DND-41 (cell line): ENCODE measurements at regions not wholly inside any gene's neighbourhood (a gene's known extent, or its start where the extent isn't known, plus 50 kb on each side); places are given as distances from the start of the nearest gene placed in this dataset.

Source experiments
- ATAC-seq: fragments of 200-7000 bp; cut with Tn5 transposase; 3 replicates; pipeline ENCODE4 v1.9.1; 2021; ENCODE audit warnings: low read depth; ENCODE audit not compliant: insufficient read depth
- DNase-seq: peaks from one replicate; pipeline ENCODE4 v3.0.0-alpha.2; 2020
- H2AFZ ChIP-seq: 2 replicates; pipeline ENCODE4 v1.6.0; 2012; ENCODE audit warnings: low read depth, low read length
- H3K27ac ChIP-seq: 2 replicates; pipeline ENCODE4 v1.5.1; 2012; ENCODE audit warnings: low read length, inconsistent platforms
- H3K27me3 ChIP-seq: fragments of 200-600 bp; sonication (generic); 2 replicates; pipeline ENCODE4 v1.6.0; 2012; ENCODE audit warnings: low read length, mild to moderate bottlenecking, inconsistent platforms; ENCODE audit not compliant: insufficient read depth, poor library complexity
- H3K36me3 ChIP-seq: 2 replicates; pipeline ENCODE4 v1.5.1; 2012; ENCODE audit warnings: low read length, inconsistent platforms; ENCODE audit not compliant: insufficient read depth
- H3K4me1 ChIP-seq: 2 replicates; pipeline ENCODE4 v1.5.1; 2012; ENCODE audit warnings: mild to moderate bottlenecking, low read length; ENCODE audit not compliant: insufficient read depth
- H3K4me2 ChIP-seq: 2 replicates; pipeline ENCODE4 v1.6.0; 2012; ENCODE audit warnings: mild to moderate bottlenecking, moderate library complexity, low read length, inconsistent platforms; ENCODE audit not compliant: insufficient read depth
- H3K4me3 ChIP-seq, 2 experiments: fragments of 200-600 bp in 1 of 2; shearing (Covaris generic) in 1 of 2; 2 replicates each; pipeline ENCODE4 v1.5.1; 2012 to 2016; ENCODE audit warnings: inconsistent platforms in 2 of 2, low read length in 2 of 2, mild to moderate bottlenecking in 2 of 2, low read depth in 1 of 2, moderate library complexity in 1 of 2
- H3K79me2 ChIP-seq: 2 replicates; pipeline ENCODE4 v1.6.0; 2012; ENCODE audit warnings: low read length, inconsistent platforms; ENCODE audit not compliant: insufficient read depth
- H3K9ac ChIP-seq: 2 replicates; pipeline ENCODE4 v1.6.0; 2012; ENCODE audit warnings: low read depth, mild to moderate bottlenecking, inconsistent platforms, low read length, moderate library complexity
- H3K9me3 ChIP-seq: 2 replicates; pipeline ENCODE4 v1.5.1; 2012; ENCODE audit warnings: low read length, moderate library complexity, mild to moderate bottlenecking, inconsistent platforms; ENCODE audit not compliant: insufficient read depth, severe bottlenecking
- H4K20me1 ChIP-seq: 2 replicates; pipeline ENCODE4 v1.6.0; 2012; ENCODE audit warnings: low read length; ENCODE audit not compliant: insufficient read depth
- EZH2 ChIP-seq: IDR thresholded peaks from 3 replicates; pipeline ENCODE4 v1.6.1; 2012; ENCODE audit warnings: borderline replicate concordance, low read depth, mild to moderate bottlenecking, moderate library complexity, low read length, inconsistent platforms; ENCODE audit not compliant: severe bottlenecking
- TF ChIP-seq, protein P1 (sequence below): IDR thresholded peaks from 2 replicates; pipeline ENCODE4 v1.5.1; 2012; ENCODE audit warnings: borderline replicate concordance, low read length, moderate library complexity, mild to moderate bottlenecking; ENCODE audit not compliant: poor library complexity, severe bottlenecking; ENCODE audit errors: extremely low read depth

DNA sequence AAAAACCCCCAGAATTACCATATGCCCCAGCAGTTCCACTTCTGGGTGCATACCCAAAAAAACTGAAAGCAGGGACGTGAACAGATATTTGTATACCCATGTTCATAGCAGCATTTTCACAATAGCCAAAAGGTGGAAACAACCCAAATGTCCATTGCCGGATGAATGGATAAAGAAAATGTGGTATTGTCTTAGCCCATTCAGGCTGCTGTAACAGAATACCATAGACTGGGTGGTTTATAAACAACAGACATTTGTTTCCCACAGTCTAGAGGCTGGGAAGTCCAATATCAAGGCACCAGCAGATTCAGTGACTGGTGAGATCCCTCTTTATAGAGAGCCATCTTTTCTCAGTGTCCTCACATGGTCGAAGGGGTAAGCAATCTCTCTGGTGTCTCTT, 182.1 kb upstream of the ANKRD28 start:
- no peaks in the 10 kb centered on the region for H4K20me1 ChIP-seq
- no peak overlapping the region for H3K4me3 ChIP-seq
- no peaks in the 10 kb centered on the region for H3K27me3 ChIP-seq
- no peak for DNase-seq
- H3K9ac ChIP-seq, result no peak overlapping the region
- H3K4me2 ChIP-seq, result no peak overlapping the region
- no peaks in the 10 kb centered on the region for H3K4me1 ChIP-seq
- no peak overlapping the region for H3K27ac ChIP-seq
- no peaks in the 10 kb centered on the region for H3K9me3 ChIP-seq
- no peak for ATAC-seq
- TF ChIP-seq EZH2, result no peak
- TF ChIP-seq, protein P1, sequence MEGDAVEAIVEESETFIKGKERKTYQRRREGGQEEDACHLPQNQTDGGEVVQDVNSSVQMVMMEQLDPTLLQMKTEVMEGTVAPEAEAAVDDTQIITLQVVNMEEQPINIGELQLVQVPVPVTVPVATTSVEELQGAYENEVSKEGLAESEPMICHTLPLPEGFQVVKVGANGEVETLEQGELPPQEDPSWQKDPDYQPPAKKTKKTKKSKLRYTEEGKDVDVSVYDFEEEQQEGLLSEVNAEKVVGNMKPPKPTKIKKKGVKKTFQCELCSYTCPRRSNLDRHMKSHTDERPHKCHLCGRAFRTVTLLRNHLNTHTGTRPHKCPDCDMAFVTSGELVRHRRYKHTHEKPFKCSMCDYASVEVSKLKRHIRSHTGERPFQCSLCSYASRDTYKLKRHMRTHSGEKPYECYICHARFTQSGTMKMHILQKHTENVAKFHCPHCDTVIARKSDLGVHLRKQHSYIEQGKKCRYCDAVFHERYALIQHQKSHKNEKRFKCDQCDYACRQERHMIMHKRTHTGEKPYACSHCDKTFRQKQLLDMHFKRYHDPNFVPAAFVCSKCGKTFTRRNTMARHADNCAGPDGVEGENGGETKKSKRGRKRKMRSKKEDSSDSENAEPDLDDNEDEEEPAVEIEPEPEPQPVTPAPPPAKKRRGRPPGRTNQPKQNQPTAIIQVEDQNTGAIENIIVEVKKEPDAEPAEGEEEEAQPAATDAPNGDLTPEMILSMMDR, result no peak
- no peak overlapping the region for H2AFZ ChIP-seq
- H3K79me2 ChIP-seq, result no peaks in the 10 kb centered on the region
- no peaks in the 10 kb centered on the region for H3K36me3 ChIP-seq

DNA sequence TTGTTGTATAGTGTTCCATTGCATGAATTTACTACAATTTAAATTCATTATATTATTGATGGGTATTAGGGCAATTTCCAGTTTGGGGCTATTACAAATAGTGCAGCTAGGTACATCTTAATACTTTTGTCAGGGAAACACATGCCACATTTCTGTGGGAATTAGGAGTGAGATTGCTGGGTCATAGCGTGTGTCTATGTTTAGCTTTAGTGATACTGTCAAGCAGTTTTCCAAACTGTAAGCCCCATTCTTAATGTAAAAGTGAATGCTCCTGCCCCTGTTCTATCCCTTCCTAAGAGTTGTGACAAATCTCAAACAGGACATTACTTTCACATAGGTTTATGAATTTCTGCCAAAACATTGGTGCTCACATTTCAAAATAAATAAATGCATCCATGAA, 184.5 kb upstream of the ANKRD28 start:
- H2AFZ ChIP-seq, result no peak overlapping the region
- no peaks in the 10 kb centered on the region for H3K79me2 ChIP-seq
- H3K27ac ChIP-seq, result no peak overlapping the region
- ATAC-seq (no peak), DNase-seq (no peak)
- no peak overlapping the region for H3K4me2 ChIP-seq
- H3K27me3 ChIP-seq, result no peaks in the 10 kb centered on the region
- H3K9me3 ChIP-seq, result no peaks in the 10 kb centered on the region
- no peaks in the 10 kb centered on the region for H3K4me1 ChIP-seq
- no peaks in the 10 kb centered on the region for H3K36me3 ChIP-seq
- no peak overlapping the region for H3K9ac ChIP-seq
- H3K4me3 ChIP-seq, result no peak overlapping the region
- H4K20me1 ChIP-seq, result no peaks in the 10 kb centered on the region
- TF ChIP-seq EZH2, result no peak
- TF ChIP-seq, protein P1, result no peak

DNA sequence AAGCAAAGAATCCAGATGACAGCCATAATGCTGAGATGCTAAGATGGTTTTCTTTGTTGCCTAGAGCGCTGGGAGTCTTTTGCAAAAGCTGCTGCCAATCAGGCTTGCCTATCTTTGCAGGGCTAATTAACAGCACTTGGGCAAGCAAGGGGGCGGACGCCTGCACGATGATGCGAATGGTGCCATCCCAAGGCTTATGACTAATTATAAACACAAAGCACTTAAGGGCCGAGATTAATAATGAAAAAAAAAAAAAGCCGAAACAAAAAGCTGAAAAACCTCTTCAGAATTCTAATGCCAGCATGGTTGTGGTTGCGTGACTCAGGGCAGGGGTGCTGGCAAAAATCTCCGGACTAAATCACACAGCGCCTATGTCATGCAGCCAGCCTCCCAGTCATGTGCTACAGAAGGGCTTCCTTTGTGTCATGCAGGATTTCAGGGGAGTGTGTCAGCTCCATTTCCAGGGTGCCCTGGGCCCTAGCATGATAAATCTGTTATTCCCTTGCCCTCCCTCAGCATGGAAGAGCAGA, 185.0 kb upstream of the ANKRD28 start:
- no peaks in the 10 kb centered on the region for H3K9me3 ChIP-seq
- H3K36me3 ChIP-seq, result no peaks in the 10 kb centered on the region
- no peak for TF ChIP-seq EZH2
- TF ChIP-seq, protein P1, result no peak
- H3K27me3 ChIP-seq, result no peaks in the 10 kb centered on the region
- H3K27ac ChIP-seq, result no peak overlapping the region
- H4K20me1 ChIP-seq, result no peaks in the 10 kb centered on the region
- H3K79me2 ChIP-seq, result no peaks in the 10 kb centered on the region
- ATAC-seq (no peak), DNase-seq (no peak)
- no peak overlapping the region for H2AFZ ChIP-seq
- no peak overlapping the region for H3K9ac ChIP-seq
- no peaks in the 10 kb centered on the region for H3K4me1 ChIP-seq
- H3K4me2 ChIP-seq, result no peak overlapping the region
- no peak overlapping the region for H3K4me3 ChIP-seq

DNA sequence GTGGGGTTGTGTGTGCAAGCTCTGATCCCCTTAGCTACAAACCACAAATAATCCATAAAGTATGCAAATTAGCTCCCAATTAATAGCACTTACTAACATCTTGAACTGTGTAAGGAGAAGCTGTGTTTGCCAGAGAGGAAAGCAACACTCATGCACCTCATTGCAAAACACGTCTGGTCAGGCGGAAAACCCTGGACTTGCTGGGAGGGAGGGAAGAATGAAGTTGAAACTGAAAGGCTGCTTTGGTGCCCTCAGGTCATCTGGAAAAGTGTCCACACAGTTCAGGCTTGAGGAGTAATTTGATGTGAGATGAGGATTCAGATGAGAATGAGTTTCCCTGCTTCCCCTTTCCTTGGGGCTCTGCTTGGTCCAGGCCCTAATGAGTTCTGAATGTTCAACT, 185.5 kb upstream of the ANKRD28 start:
- Histone ChIP-seq H3K4me3 (no peak overlapping the region), H3K27me3 (no peaks in the 10 kb centered on the region), H3K79me2 (no peaks in the 10 kb centered on the region), H4K20me1 (no peaks in the 10 kb centered on the region), H3K9me3 (no peaks in the 10 kb centered on the region), H3K27ac (no peak overlapping the region), H2AFZ (no peak overlapping the region), H3K4me2 (no peak overlapping the region), H3K36me3 (no peaks in the 10 kb centered on the region), H3K4me1 (no peaks in the 10 kb centered on the region), H3K9ac (no peak overlapping the region)
- ATAC-seq (no peak), DNase-seq (no peak)
- TF ChIP-seq, protein P1, result no peak
- no peak for TF ChIP-seq EZH2
